MM.1S (cell line): ENCODE measurements at regions not wholly inside any gene's neighbourhood (a gene's known extent, or its start where the extent isn't known, plus 50 kb on each side); places are given as distances from the start of the nearest gene placed in this dataset.

ENCODE experiments used
- EZH2 ChIP-seq: fragments of 300-600 bp; sonication (generic); optimal IDR thresholded peaks from 2 replicates; pipeline ENCODE3; 2017; ENCODE audit warnings: low read depth, mild to moderate bottlenecking, antibody characterized with exemption, low read length, mixed read lengths
- TF ChIP-seq, protein P1 (sequence below): fragments of 300-600 bp; sonication (generic); IDR thresholded peaks from 2 replicates; pipeline ENCODE4 v1.5.1; 2016; ENCODE audit warnings: antibody characterized with exemption, low read length, mixed read lengths

GRCh38 chr1:78432016-78432415 lies 58.8 kb upstream of the PTGFR start:
- TF ChIP-seq, protein P1, sequence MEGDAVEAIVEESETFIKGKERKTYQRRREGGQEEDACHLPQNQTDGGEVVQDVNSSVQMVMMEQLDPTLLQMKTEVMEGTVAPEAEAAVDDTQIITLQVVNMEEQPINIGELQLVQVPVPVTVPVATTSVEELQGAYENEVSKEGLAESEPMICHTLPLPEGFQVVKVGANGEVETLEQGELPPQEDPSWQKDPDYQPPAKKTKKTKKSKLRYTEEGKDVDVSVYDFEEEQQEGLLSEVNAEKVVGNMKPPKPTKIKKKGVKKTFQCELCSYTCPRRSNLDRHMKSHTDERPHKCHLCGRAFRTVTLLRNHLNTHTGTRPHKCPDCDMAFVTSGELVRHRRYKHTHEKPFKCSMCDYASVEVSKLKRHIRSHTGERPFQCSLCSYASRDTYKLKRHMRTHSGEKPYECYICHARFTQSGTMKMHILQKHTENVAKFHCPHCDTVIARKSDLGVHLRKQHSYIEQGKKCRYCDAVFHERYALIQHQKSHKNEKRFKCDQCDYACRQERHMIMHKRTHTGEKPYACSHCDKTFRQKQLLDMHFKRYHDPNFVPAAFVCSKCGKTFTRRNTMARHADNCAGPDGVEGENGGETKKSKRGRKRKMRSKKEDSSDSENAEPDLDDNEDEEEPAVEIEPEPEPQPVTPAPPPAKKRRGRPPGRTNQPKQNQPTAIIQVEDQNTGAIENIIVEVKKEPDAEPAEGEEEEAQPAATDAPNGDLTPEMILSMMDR, result no peak
- no peak for TF ChIP-seq EZH2
